HG02938 (cell line): ENCODE measurements at regions not wholly inside any gene's neighbourhood (a gene's known extent, or its start where the extent isn't known, plus 50 kb on each side); places are given as distances from the start of the nearest gene placed in this dataset.
"Not testable (repeated sequence)": the region's sequence is repeated elsewhere in the genome, so short reads cannot be mapped to it uniquely, and the experiment has no call there.

Experiments
- ATAC-seq: cut with Tn5 transposase; IDR thresholded peaks from one replicate; pipeline ENCODE4 v1.9.1; 2021; ENCODE audit warnings: mild to moderate bottlenecking, moderate library complexity; ENCODE audit not compliant: unreplicated experiment

DNA sequence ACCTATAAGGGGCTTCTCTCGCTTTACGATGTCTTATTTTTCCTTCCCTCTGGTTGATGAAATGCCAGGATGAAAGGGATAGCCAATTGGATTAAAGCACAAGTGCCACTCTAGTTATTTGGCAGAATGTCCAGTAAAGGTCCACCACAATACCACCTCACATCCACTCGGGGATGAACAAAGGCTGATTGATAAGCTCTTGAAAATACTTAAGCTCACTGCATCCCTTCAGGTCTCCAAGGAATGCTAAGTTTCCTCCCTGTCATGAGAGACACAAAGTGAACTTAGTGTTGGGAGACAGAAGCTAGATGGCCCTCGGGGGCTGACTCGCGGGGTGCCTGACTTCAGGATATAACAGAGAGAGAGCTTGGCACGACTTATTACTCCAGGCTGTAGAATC, 185.9 kb upstream of the ZNF644 start:
- not testable (repeated sequence) for ATAC-seq

DNA sequence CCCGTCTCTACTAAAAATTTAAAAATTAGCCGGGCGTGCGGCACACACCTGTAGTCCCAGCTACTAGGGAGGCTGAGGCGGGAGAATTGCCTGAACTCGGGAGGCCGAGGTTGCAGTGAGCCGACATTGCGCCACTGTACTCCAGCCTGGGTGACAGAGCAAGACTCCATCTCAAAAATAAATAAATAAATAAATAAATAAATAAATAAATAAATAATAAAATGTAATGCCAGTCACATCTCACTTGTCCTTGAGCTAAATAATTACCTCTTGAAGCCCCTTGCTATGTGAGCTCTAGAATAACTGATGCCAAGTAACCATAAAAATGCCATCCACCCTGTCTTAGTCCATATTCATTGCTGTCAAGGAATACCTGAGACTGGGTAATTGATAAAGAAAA, 182.3 kb upstream of the ZNF644 start:
- ATAC-seq: not testable (repeated sequence)

GRCh38 chr1:91201694-91202093, 179.9 kb upstream of the ZNF644 start:
- ATAC-seq: no peak

DNA sequence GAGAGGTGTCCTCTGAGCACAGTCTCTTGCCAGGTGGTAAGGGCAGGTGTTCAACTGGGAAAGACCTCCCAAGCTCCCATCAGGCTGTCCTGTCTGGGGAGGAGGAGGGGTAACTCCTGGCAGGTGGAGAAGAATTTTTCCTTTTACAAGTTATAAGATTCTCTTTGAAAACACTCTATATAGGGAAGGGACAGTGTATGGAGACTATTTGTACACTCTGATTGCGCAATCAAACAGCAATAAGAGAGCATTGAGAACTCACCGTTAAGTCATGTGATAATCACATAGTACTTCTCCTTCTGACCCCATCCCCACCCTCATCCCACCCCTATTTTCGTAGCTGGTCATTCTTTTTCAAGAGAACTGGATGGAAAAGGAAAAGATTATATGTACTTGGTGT, 179.3 kb upstream of the ZNF644 start:
- no peak for ATAC-seq

DNA sequence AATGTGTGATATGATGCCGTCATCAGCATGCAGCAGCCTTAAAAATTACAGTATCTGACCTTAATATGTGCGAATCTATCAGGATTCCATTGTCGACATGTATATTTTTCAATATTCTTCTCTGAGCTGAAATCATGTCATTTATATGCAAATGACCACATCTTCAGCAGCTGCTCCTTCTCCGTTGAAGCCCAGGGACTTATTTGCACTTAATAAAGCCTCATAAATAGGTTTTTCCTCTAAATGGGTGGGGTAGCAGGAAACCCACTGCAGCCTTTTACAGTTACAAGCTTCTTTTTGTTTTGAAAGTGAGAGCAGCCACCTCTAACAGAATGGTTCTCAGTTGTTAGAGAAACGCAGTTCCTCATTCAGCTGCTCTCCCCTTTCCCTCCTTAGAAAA, 178.8 kb upstream of the ZNF644 start:
- ATAC-seq: no peak

DNA sequence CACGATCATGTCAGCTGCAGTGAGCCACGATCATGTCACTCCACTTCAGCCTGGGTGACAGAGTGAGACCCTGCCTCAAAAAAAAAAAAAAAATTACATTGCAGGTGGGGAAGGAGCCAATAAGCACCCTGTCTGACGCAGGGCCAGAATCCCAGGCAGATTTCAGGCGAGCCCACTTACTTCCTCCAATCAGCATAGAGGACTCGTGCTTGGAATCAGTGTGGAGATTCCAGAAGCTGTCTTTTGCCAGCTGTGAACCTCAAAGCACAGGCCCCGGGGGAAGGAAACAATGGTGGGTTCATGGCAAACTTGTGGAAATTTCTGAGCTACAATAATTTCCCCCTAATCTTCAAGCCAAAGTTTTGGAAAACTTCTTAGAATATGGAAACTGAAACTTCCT, 178.2 kb upstream of the ZNF644 start:
- ATAC-seq: no peak

DNA sequence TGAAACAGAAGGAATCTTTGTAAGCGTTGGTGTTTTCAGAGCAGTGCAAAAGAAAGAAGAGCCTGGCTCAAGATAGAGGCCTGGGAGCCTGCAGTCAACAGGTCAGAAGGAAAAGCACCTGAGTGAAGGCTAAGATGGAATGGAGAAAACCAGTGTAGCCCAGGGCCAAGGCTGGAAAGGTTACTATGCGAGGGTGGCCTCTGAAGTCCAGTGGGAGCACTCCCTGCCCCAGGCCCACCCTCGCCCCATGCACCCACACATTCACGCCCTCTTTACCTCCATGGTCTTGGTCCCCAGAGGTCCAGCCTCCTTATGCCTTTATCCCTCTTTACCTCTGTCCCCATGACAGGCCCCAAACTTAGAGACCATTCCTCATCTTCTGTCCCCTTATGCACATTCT, 169.2 kb upstream of the ZNF644 start:
- no peak for ATAC-seq

GRCh38 chr1:91189096-91189495, 167.3 kb upstream of the ZNF644 start:
- ATAC-seq: no peak

- ATAC-seq: not testable (repeated sequence)
Observed at GRCh38 chr1:91182807-91183206, 161.0 kb upstream of the ZNF644 start.

DNA sequence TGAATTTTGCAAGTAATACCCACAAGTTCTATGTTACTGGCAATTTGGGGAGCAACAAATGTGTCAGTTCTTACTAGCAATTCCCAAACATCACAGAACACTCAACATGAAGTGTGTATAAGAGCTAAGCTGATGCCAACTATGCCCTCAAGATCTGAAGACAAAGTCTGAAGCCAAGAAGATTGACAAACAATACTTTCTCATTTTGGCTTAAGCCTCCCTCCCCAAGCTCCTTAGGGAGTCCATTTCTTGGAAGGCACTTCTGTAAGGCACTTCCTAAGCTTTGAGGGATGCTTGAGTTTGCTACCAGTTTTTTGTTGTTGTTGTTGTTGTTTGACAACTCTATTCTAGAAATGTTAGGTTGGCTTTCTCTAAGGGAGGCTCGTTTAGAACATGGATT, 154.4 kb upstream of the ZNF644 start:
- no peak for ATAC-seq

DNA sequence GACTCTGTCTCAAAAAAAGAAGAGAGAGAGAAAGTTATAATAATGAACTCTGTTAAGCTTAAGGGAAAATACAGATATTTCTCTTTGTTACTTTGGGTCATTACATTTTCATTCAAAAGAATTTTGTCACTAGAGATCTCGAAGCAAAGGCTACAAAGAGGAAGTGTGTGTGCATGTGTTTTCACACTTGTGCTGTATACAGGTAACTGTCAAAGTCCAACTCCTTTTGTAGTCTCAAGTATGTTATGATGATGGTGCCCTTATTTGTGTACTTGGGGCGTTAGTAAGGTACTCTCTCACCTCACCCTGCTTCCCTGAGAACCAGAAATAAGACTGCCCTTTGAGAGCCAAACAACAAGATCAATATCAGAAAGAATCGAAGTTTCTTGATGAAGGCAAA, 152.9 kb upstream of the ZNF644 start:
- ATAC-seq: no peak

GRCh38 chr1:91173346-91173890, 151.6 kb upstream of the ZNF644 start:
- ATAC-seq: no peak

- ATAC-seq: no peak
Observed at GRCh38 chr1:91172541-91172940, 150.7 kb upstream of the ZNF644 start.

- no peak for ATAC-seq
Observed at GRCh38 chr1:91171898-91172297, 150.1 kb upstream of the ZNF644 start.

DNA sequence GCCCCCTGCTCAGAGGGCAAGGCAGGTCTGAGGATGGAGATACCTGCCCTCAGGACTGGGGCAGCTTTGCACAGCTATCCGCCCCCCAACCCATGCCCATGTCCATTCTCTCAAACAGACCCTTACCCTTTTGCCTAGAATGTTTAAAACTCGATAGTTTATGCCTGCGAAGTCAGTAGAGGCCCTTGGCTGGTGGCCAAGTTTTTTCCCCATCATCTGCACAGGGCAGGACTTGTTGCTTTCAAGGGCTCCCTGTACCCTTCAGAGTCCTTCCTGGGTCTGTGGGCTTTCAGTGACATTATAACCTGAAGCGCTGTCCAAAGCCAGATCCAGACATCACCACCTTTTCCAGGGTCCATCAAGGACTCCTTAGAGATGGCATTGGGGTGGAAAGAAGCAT, 148.7 kb upstream of the ZNF644 start:
- ATAC-seq: no peak

GRCh38 chr1:91166106-91166712, 144.4 kb upstream of the ZNF644 start:
- peak; percentile 63 for ATAC-seq

- ATAC-seq: peak; percentile 94
Observed at GRCh38 chr1:91165033-91165654, 143.3 kb upstream of the ZNF644 start.

DNA sequence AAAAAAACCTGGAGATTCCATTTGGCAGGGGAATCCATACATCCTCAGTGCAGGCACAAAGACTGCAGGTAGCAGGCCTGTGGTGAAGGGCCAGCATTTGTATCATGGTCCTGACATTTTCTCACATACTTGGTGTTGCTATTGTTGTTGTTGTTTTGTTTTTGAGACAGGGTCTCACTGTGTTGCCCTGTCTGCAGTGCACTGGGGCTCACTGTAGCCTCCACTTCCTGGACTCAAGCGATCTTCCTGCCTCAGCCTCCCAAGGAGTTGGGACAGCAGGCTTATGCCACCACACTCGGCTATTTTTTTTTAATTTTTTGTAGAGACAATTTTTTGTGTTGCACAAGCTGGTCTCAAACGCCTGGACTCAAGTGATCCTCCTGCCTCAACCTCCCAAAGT, 140.8 kb upstream of the ZNF644 start:
- no peak for ATAC-seq

DNA sequence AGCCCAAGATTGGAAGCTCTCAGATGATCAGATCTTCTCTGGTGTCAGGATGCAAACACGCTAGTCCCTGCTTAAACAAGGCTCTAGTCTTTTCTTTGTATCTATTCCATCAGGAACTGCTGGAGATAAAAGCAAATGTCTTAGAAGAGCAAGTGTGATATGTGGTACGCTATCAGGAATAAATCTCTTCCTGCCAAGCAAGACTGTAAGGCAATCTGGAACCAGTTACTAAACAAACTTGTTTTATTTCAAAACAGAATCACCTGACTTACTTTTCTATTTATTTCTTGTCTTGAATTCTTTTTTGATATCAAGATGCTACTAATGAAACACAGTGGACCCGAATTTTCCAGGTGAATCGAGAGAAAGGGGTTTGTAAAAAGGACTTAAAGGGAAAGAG, 139.9 kb upstream of the ZNF644 start:
- no peak for ATAC-seq

GRCh38 chr1:91161166-91161565, 139.3 kb upstream of the ZNF644 start:
- no peak for ATAC-seq

DNA sequence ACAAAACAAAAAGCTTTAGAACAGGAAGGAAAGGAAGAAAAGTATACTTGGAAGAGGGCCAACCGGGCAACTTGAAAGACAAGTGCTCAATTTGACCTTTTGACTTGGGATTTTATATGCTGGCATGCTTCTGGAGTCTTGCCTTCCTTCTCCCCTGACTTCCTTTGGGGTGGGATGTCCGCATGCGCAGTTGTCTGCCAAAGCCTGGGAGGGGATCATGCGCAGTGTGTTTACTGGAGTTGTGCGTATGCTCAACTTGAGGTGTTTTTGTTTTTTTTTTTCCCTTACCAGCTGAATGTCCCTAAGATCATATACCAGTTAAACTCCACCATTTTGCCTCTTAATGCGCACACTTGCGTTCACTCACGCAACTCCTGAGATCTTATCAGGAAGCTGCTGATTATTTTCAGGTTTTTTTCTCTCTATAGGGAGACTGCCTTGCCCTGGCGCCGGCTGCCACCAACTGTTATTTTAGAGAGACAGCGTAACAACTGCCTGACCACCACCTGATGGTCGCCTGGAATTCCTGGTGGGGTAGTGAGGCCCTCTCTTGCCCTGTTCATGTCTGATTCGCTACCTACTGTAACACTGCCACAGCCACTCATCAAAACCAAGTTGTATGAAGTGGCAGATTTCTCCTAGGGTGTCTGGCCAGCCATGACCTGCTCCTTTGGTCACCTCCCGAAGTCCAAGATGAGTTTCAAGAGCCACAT, 138.7 kb upstream of the ZNF644 start:
- ATAC-seq: no peak

DNA sequence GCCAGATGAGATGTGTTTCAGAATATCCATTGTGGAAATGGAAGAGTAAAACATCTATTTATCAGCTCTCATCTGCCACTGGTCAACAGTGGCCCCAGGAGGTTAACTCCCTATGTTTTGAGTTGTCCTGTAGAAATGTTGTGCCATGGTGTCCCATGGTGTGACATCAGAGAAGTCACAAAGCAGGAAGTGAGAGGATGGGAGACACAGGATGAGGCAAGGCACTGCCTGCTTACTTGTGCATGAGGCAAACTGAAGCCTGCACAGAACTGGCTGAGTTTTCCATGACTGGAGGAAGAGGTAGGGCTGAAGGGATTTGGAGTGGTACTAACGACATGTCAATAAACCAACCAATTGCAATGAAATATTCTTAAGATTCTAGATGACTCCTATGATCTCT, 131.5 kb upstream of the ZNF644 start:
- ATAC-seq: no peak
